Activated T-cell treated with anti-CD3 and anti-CD28 coated beads for 48 hours (primary cell): ENCODE measurements at regions not wholly inside any gene's neighbourhood (a gene's known extent, or its start where the extent isn't known, plus 50 kb on each side); places are given as distances from the start of the nearest gene placed in this dataset.

Experiments used
- DNase-seq: peaks from one replicate; pipeline ENCODE4 v3.0.0-alpha.2; 2020; ENCODE audit warnings: low read depth

GRCh38 chr4:115334736-115335411 is 221.5 kb upstream of the NDST4 start:
- no peak for DNase-seq

- DNase-seq = no peak
These were observed 218.7 kb upstream of the NDST4 start for GRCh38 chr4:115332078-115332477.

- DNase-seq = no peak
These were observed 217.8 kb upstream of the NDST4 start for GRCh38 chr4:115331241-115331640.

- no peak for DNase-seq
These were observed 212.4 kb upstream of the NDST4 start for GRCh38 chr4:115325836-115326235.

- no peak for DNase-seq
These were observed 209.8 kb upstream of the NDST4 start for GRCh38 chr4:115323106-115323707.

GRCh38 chr4:115315182-115315581 is 201.8 kb upstream of the NDST4 start:
- DNase-seq = no peak

- no peak for DNase-seq
These were observed 197.2 kb upstream of the NDST4 start for GRCh38 chr4:115310641-115311040.

- no peak for DNase-seq
These were observed 181.3 kb upstream of the NDST4 start for GRCh38 chr4:115294717-115295116.

- DNase-seq = no peak
These were observed 179.7 kb upstream of the NDST4 start for GRCh38 chr4:115293093-115293462.

- DNase-seq = no peak
These were observed 179.1 kb upstream of the NDST4 start for GRCh38 chr4:115292320-115293092.

- DNase-seq = no peak
These were observed 174.0 kb upstream of the NDST4 start for GRCh38 chr4:115287426-115287825.

- DNase-seq = no peak
These were observed 165.9 kb upstream of the NDST4 start for GRCh38 chr4:115279330-115279729.

- no peak for DNase-seq
These were observed 165.4 kb upstream of the NDST4 start for GRCh38 chr4:115278830-115279229.

GRCh38 chr4:115275615-115276014 is 162.2 kb upstream of the NDST4 start:
- no peak for DNase-seq

GRCh38 chr4:115274545-115274944 is 161.1 kb upstream of the NDST4 start:
- no peak for DNase-seq

- DNase-seq = no peak
These were observed 159.2 kb upstream of the NDST4 start for GRCh38 chr4:115272594-115272993.

GRCh38 chr4:115272185-115272584 is 158.8 kb upstream of the NDST4 start:
- no peak for DNase-seq

GRCh38 chr4:115260195-115260594 is 146.8 kb upstream of the NDST4 start:
- DNase-seq = no peak

GRCh38 chr4:115259642-115260041 is 146.2 kb upstream of the NDST4 start:
- no peak for DNase-seq

- no peak for DNase-seq
These were observed 136.4 kb upstream of the NDST4 start for GRCh38 chr4:115249808-115250207.

- DNase-seq = no peak
These were observed 121.1 kb upstream of the NDST4 start for GRCh38 chr4:115234405-115235093.

- no peak for DNase-seq
These were observed 120.2 kb upstream of the NDST4 start for GRCh38 chr4:115233600-115233999.

- no peak for DNase-seq
These were observed 116.5 kb upstream of the NDST4 start for GRCh38 chr4:115229873-115230272.
